ENCODE measurements at regions not wholly inside any gene's neighbourhood (a gene's known extent, or its start where the extent isn't known, plus 50 kb on each side); places are given as distances from the start of the nearest gene placed in this dataset.

DNA sequence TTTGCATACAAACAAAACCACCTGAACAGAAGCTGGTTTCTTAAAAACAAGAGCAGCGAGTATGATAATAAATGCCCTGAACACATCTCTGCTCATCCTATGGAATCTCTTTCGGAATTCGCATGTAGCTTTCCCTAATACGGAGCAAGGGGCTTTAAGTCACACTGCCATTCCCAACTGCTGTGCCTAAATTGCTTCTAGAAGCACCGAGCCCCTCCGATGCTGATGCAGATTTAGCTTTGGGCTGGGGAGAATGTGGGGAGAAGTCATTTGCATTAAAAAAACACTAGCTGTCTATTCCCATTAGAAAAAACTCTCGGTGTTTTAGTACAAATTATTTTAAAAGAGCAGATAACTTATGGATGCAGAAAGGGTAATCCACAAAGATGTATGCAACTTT is 76.9 kb downstream of the CD83 start:
- ChIA-PET POLR2A (no interaction called here), CTCF (interaction anchor here (0.8 kb wide), 1 partner anchor 1537 kb away, joined by 3 read pairs; no protein-coding TSS in a partner anchor)
- Mint-ChIP-seq H3K27ac (no peak overlapping the region), H3K36me3 (no peaks in the 10 kb centered on the region), H3K27me3 (peaks cover 0 to 30% (median 8%) of the 10 kb centered on the region in 5 donors), H3K4me1 (no peaks in the 10 kb centered on the region), H3K9me3 (peaks cover 0 to under 1% (median 0%) of the 10 kb centered on the region in 11 donors), H3K4me3 (no peak overlapping the region)
- H3K27ac ChIP-seq (ENCODE audit: low read depth, low read length), result no peak overlapping the region
- intact Hi-C loops (cut with micrococcal nuclease), result no loop called here
- H3K4me3 ChIP-seq (ENCODE audit: low read length), result no peak overlapping the region
- H3K27me3 ChIP-seq (ENCODE audit: control insufficient read depth in 2 of 2, insufficient read depth in 2 of 2, low read length in 2 of 2), result no peaks in the 10 kb centered on the region
- no peaks in the 10 kb centered on the region for H3K36me3 ChIP-seq (ENCODE audit: control insufficient read depth in 2 of 3, insufficient read depth in 3 of 3, low read length in 3 of 3)
- H3K9me3 ChIP-seq (ENCODE audit: control insufficient read depth in 2 of 3, low read length in 3 of 3), result no peaks in the 10 kb centered on the region
- DNase-seq (no peak), ATAC-seq (no peak)
- H3K4me1 ChIP-seq (ENCODE audit: control insufficient read depth in 2 of 2, insufficient read depth in 2 of 2, low read length in 2 of 2), result no peaks in the 10 kb centered on the region

DNA sequence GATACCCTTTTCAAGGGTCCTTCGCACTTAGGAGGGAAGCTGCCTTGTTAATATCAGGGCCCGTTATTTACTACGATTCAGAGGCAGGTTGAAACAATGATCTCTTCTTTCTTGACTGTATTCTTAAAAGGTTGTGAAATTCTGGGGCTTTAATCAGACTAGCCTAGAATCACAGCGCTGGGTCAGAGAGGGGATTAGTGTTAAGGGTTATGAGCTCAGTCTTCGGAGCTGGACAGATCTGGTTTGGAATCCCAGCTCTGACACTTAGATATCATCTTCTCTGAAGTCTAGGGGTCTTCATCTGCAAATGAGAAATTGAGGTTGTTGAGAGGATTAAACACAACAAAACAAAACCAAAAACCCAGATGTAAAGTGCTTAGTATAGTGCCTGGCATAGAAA is 77.4 kb downstream of the CD83 start:
- Mint-ChIP-seq H3K4me1 (no peaks in the 10 kb centered on the region), H3K9me3 (peaks cover 0 to 1% (median 0%) of the 10 kb centered on the region in 11 donors), H3K27ac (no peak overlapping the region), H3K27me3 (peaks cover 0 to 27% (median 8%) of the 10 kb centered on the region in 5 donors), H3K4me3 (no peak overlapping the region), H3K36me3 (no peaks in the 10 kb centered on the region)
- DNase-seq (no peak), ATAC-seq (no peak)
- Histone ChIP-seq H3K4me1 (ENCODE audit: control insufficient read depth in 2 of 2, insufficient read depth in 2 of 2, low read length in 2 of 2) (no peaks in the 10 kb centered on the region), H3K4me3 (ENCODE audit: low read length) (no peak overlapping the region), H3K27ac (ENCODE audit: low read depth, low read length) (no peak overlapping the region), H3K36me3 (ENCODE audit: control insufficient read depth in 2 of 3, insufficient read depth in 3 of 3, low read length in 3 of 3) (no peaks in the 10 kb centered on the region), H3K9me3 (ENCODE audit: control insufficient read depth in 2 of 3, low read length in 3 of 3) (no peaks in the 10 kb centered on the region), H3K27me3 (ENCODE audit: control insufficient read depth in 2 of 2, insufficient read depth in 2 of 2, low read length in 2 of 2) (no peaks in the 10 kb centered on the region)
- POLR2A ChIA-PET, result no interaction called here
- intact Hi-C loops (cut with micrococcal nuclease), result no loop called here
- CTCF ChIA-PET, result no interaction called here

DNA sequence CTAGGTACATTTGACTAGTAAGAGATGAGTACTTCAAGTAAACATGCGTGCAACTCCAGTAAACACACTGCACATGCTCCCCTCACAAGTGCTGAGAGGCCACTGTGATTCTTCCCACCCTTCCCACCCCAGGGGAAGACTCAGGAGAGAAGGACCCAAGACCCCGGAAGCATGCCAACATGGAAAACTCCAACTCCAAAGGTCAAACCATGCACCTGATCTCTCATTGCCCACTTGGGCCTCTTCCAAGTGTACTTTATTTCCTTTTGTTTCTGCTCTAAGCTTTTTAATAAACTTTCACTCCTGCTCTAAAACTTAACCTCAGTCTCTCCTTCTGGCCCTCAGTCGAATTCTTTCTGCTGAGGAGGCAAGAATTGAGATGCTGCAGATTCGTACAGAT is 78.5 kb downstream of the CD83 start:
- H3K36me3 Mint-ChIP-seq, result no peaks in the 10 kb centered on the region
- ATAC-seq (no peak), DNase-seq (no peak)
- intact Hi-C loops (cut with micrococcal nuclease), result no loop called here
- no peak overlapping the region for H3K4me3 ChIP-seq (ENCODE audit: low read length)
- no peaks in the 10 kb centered on the region for H3K4me1 ChIP-seq (ENCODE audit: control insufficient read depth in 2 of 2, insufficient read depth in 2 of 2, low read length in 2 of 2)
- POLR2A ChIA-PET, result no interaction called here
- no peak overlapping the region for H3K27ac ChIP-seq (ENCODE audit: low read depth, low read length)
- H3K9me3 ChIP-seq (ENCODE audit: control insufficient read depth in 2 of 3, low read length in 3 of 3), result peaks cover 0 to 6% (median 0%) of the 10 kb centered on the region in 3 experiments
- H3K4me1 Mint-ChIP-seq, result no peaks in the 10 kb centered on the region
- H3K9me3 Mint-ChIP-seq, result peaks cover 0 to 3% (median 0%) of the 10 kb centered on the region in 11 donors
- H3K27ac Mint-ChIP-seq, result no peak overlapping the region
- H3K27me3 ChIP-seq (ENCODE audit: control insufficient read depth in 2 of 2, insufficient read depth in 2 of 2, low read length in 2 of 2), result no peaks in the 10 kb centered on the region
- no peak overlapping the region for H3K4me3 Mint-ChIP-seq
- CTCF ChIA-PET, result no interaction called here
- H3K36me3 ChIP-seq (ENCODE audit: control insufficient read depth in 2 of 3, insufficient read depth in 3 of 3, low read length in 3 of 3), result no peaks in the 10 kb centered on the region
- H3K27me3 Mint-ChIP-seq, result peaks cover 0 to 21% (median 8%) of the 10 kb centered on the region in 5 donors

DNA sequence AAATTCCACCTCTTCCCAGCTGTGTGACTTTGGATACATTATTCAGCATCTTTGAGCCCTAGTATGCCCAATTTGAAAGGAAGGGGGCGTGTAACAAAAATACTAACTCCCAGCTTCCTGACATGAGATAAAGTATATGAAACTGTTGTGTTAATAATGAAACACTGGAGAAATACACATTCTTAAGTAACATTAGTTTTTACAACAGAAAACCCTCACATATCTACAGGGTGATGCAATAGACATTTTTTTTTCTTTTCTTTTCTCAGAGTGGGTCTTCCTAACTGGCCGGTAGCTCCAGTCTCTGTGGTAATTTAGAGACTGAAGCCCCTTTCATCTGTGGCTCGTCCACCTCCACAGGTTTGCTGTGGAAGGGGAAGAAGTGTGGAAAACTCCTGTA is 79.5 kb downstream of the CD83 start:
- H3K27ac Mint-ChIP-seq, result no peak overlapping the region
- peaks cover 0 to 19% (median 8%) of the 10 kb centered on the region in 5 donors for H3K27me3 Mint-ChIP-seq
- no peak for ATAC-seq
- H3K4me1 Mint-ChIP-seq, result no peaks in the 10 kb centered on the region
- no peaks in the 10 kb centered on the region for H3K27me3 ChIP-seq (ENCODE audit: control insufficient read depth in 2 of 2, insufficient read depth in 2 of 2, low read length in 2 of 2)
- no peaks in the 10 kb centered on the region for H3K36me3 Mint-ChIP-seq
- intact Hi-C loops (cut with micrococcal nuclease), result no loop called here
- ChIA-PET POLR2A (no interaction called here), CTCF (no interaction called here)
- peaks cover 0 to 3% (median 0%) of the 10 kb centered on the region in 11 donors for H3K9me3 Mint-ChIP-seq
- H3K9me3 ChIP-seq (ENCODE audit: control insufficient read depth in 2 of 3, low read length in 3 of 3), result peaks cover 0 to 6% (median 0%) of the 10 kb centered on the region in 3 experiments
- no peaks in the 10 kb centered on the region for H3K4me1 ChIP-seq (ENCODE audit: control insufficient read depth in 2 of 2, insufficient read depth in 2 of 2, low read length in 2 of 2)
- DNase-seq, result no peak
- H3K36me3 ChIP-seq (ENCODE audit: control insufficient read depth in 2 of 3, insufficient read depth in 3 of 3, low read length in 3 of 3), result no peaks in the 10 kb centered on the region
- no peak overlapping the region for H3K4me3 Mint-ChIP-seq
- no peak overlapping the region for H3K27ac ChIP-seq (ENCODE audit: low read depth, low read length)
- no peak overlapping the region for H3K4me3 ChIP-seq (ENCODE audit: low read length)

DNA sequence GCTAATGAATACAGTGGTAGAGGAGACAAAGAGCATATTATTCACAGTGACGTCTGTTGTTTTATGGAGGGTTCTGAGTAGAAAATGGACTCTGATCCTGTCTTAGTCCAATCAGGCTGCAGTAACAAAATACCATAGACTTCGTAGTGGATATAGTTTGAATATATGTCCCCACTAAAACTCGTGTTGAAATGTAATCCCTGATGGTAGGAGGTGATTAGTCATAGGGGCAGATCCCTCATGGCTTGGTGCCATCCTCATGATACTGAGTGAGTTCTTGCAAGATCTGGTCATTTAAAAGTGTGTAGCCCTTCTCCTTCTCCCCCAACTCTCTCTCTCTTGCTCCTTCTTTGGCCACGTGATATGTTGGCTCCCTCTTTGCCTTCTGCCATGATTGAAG is 82.5 kb downstream of the CD83 start:
- H3K27me3 Mint-ChIP-seq, result peaks cover 0 to 2% (median 0%) of the 10 kb centered on the region in 5 donors
- H3K36me3 Mint-ChIP-seq, result no peaks in the 10 kb centered on the region
- DNase-seq, result no peak
- no peaks in the 10 kb centered on the region for H3K36me3 ChIP-seq (ENCODE audit: control insufficient read depth in 2 of 3, insufficient read depth in 3 of 3, low read length in 3 of 3)
- no peak overlapping the region for H3K4me3 Mint-ChIP-seq
- no peaks in the 10 kb centered on the region for H3K4me1 Mint-ChIP-seq
- H3K27me3 ChIP-seq (ENCODE audit: control insufficient read depth in 2 of 2, insufficient read depth in 2 of 2, low read length in 2 of 2), result no peaks in the 10 kb centered on the region
- intact Hi-C loops (cut with micrococcal nuclease), result no loop called here
- H3K27ac ChIP-seq (ENCODE audit: low read depth, low read length), result no peak overlapping the region
- no peaks in the 10 kb centered on the region for H3K4me1 ChIP-seq (ENCODE audit: control insufficient read depth in 2 of 2, insufficient read depth in 2 of 2, low read length in 2 of 2)
- no peak overlapping the region for H3K27ac Mint-ChIP-seq
- no peak overlapping the region for H3K4me3 ChIP-seq (ENCODE audit: low read length)
- CTCF ChIA-PET, result no interaction called here
- peaks cover 0 to 3% (median 0%) of the 10 kb centered on the region in 11 donors for H3K9me3 Mint-ChIP-seq
- peaks cover 0 to 6% (median 0%) of the 10 kb centered on the region in 3 experiments for H3K9me3 ChIP-seq (ENCODE audit: control insufficient read depth in 2 of 3, low read length in 3 of 3)
- ATAC-seq, result no peak
- POLR2A ChIA-PET, result no interaction called here

DNA sequence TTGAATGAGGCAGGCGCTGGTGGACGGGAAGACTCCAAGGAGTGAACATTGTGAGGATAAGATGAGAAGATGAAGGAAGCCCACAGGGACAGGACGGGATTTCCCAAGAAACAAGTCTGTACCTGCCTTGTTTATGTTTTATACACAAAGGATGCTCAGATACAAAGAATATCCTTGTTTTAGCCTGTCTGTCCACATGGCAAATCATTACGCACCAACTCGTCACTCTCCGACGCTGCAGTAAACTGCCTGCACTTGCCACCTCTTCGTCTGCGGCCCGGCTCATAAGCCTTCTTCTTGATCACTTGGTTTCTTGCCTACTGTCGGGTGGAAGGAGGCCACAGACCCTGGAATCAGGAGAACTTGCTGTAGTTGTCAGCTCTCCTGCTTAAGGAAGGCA is 85.4 kb downstream of the CD83 start:
- DNase-seq (no peak), ATAC-seq (no peak)
- Histone ChIP-seq H3K4me3 (ENCODE audit: low read length) (no peak overlapping the region), H3K27me3 (ENCODE audit: control insufficient read depth in 2 of 2, insufficient read depth in 2 of 2, low read length in 2 of 2) (no peaks in the 10 kb centered on the region), H3K9me3 (ENCODE audit: control insufficient read depth in 2 of 3, low read length in 3 of 3) (peaks cover 0 to 6% (median 0%) of the 10 kb centered on the region in 3 experiments), H3K4me1 (ENCODE audit: control insufficient read depth in 2 of 2, insufficient read depth in 2 of 2, low read length in 2 of 2) (no peaks in the 10 kb centered on the region), H3K27ac (ENCODE audit: low read depth, low read length) (no peak overlapping the region), H3K36me3 (ENCODE audit: control insufficient read depth in 2 of 3, insufficient read depth in 3 of 3, low read length in 3 of 3) (no peaks in the 10 kb centered on the region)
- ChIA-PET CTCF (no interaction called here), POLR2A (no interaction called here)
- Mint-ChIP-seq H3K27ac (no peak overlapping the region), H3K4me1 (no peaks in the 10 kb centered on the region), H3K9me3 (peaks cover 0 to 3% (median 0%) of the 10 kb centered on the region in 11 donors), H3K4me3 (no peak overlapping the region), H3K27me3 (no peaks in the 10 kb centered on the region), H3K36me3 (no peaks in the 10 kb centered on the region)
- intact Hi-C loops (cut with micrococcal nuclease), result no loop called here

DNA sequence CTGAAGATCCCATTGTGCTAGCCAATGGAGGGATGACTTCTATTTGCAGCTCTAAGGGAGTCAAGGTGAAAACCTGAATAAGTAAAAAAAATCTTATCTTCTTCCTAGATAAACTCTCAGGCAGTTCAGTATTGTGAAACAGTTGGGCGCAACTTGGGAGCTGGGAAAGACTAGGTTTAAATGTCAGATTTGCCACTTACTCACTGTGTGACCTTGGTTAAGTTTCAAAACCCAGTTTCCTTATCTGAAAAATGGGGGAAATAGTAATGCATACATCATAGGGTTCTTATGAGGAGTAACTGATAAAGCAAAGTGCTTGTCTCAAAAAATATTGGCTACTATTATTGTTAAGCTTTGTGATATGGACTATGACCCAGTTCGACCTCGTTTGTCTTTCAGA is 88.8 kb downstream of the CD83 start:
- H3K4me3 Mint-ChIP-seq, result no peak overlapping the region
- peaks cover 0 to 6% (median under 1%) of the 10 kb centered on the region in 7 donors for H3K4me1 Mint-ChIP-seq
- intact Hi-C loops (cut with micrococcal nuclease), result no loop called here
- ATAC-seq, result no peak
- Histone ChIP-seq H3K27ac (ENCODE audit: low read depth, low read length) (no peak overlapping the region), H3K27me3 (ENCODE audit: control insufficient read depth in 2 of 2, insufficient read depth in 2 of 2, low read length in 2 of 2) (no peaks in the 10 kb centered on the region), H3K9me3 (ENCODE audit: control insufficient read depth in 2 of 3, low read length in 3 of 3) (no peaks in the 10 kb centered on the region), H3K4me1 (ENCODE audit: control insufficient read depth in 2 of 2, insufficient read depth in 2 of 2, low read length in 2 of 2) (peaks cover 2 to 3% of the 10 kb centered on the region in 2 donors), H3K4me3 (ENCODE audit: low read length) (no peak overlapping the region), H3K36me3 (ENCODE audit: control insufficient read depth in 2 of 3, insufficient read depth in 3 of 3, low read length in 3 of 3) (no peaks in the 10 kb centered on the region)
- ChIA-PET POLR2A (no interaction called here), CTCF (no interaction called here)
- no peaks in the 10 kb centered on the region for H3K36me3 Mint-ChIP-seq
- H3K27ac Mint-ChIP-seq, result no peak overlapping the region
- no peaks in the 10 kb centered on the region for H3K27me3 Mint-ChIP-seq
- DNase-seq, result no peak
- no peaks in the 10 kb centered on the region for H3K9me3 Mint-ChIP-seq

Data from naive thymus-derived CD4-positive, alpha-beta T cell (primary cell).